Activated T-helper 1 cell treated with anti-CD3 and anti-CD28 coated beads, Interleukin-12 subunit alpha, Interleukin-12 subunit beta, Interleukin-2, Interleukin-4 antibody, amounts not matched to agents 30 ng/mL and 10 ng/mL and 1 ng/mL, durations not matched to agents 14 hours and 24 hours and 36 hours (primary cell): ENCODE measurements at regions not wholly inside any gene's neighbourhood (a gene's known extent, or its start where the extent isn't known, plus 50 kb on each side); places are given as distances from the start of the nearest gene placed in this dataset.

Source experiments
- DNase-seq: peaks from one replicate; pipeline ENCODE4 v3.0.0; 2021; ENCODE audit warnings: low spot score
- H3K27ac Mint-ChIP-seq: one replicate; pipeline ENCODE4 v1.8.0; 2021; ENCODE audit warnings: mild to moderate bottlenecking, mixed read lengths
- H3K27me3 Mint-ChIP-seq: one replicate; pipeline ENCODE4 v1.8.0; 2022; ENCODE audit warnings: mild to moderate bottlenecking, moderate library complexity, mixed read lengths; ENCODE audit not compliant: insufficient read depth
- H3K36me3 Mint-ChIP-seq: one replicate; pipeline ENCODE4 v1.8.0; 2021; ENCODE audit warnings: low read depth, mixed read lengths
- H3K4me1 Mint-ChIP-seq: one replicate; pipeline ENCODE4 v1.8.0; 2021; ENCODE audit warnings: low read depth, mixed read lengths
- H3K4me3 Mint-ChIP-seq: one replicate; pipeline ENCODE4 v1.8.0; 2021; ENCODE audit warnings: mild to moderate bottlenecking, moderate library complexity, mixed read lengths
- H3K9me3 Mint-ChIP-seq: one replicate; pipeline ENCODE4 v1.8.0; 2021; ENCODE audit warnings: mixed read lengths
- intact Hi-C: fragments of 100-400 bp; cut with micrococcal nuclease; formaldehyde crosslinking; loops from one replicate; pipeline ENCODE4 v1.15.1; 2024

DNA sequence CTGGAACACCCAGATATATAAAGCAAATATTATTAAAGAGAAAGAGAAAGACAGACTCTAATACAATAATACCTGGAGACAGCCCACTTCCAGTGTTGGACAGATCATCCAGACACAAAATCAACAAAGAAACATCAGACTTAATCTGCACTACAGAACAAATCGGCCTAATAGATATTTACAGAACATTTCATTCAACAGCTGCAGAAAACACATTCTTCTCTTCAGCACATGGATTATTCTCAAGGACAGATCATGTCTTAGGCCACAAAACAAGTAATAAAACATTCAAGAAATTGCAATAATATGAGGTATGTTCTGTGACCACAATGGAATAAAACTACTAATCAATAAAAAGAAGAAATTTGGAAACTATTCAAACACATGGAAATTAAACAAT, 398.3 kb upstream of the DUSP10 start:
- H3K9me3 Mint-ChIP-seq, result peaks cover 9% of the 10 kb centered on the region
- H3K36me3 Mint-ChIP-seq, result no peaks in the 10 kb centered on the region
- no peak overlapping the region for H3K4me3 Mint-ChIP-seq
- no peaks in the 10 kb centered on the region for H3K4me1 Mint-ChIP-seq
- intact Hi-C loops, result no loop called here
- H3K27ac Mint-ChIP-seq, result no peak overlapping the region
- H3K27me3 Mint-ChIP-seq, result peaks cover 2% of the 10 kb centered on the region
- DNase-seq, result no peak

DNA sequence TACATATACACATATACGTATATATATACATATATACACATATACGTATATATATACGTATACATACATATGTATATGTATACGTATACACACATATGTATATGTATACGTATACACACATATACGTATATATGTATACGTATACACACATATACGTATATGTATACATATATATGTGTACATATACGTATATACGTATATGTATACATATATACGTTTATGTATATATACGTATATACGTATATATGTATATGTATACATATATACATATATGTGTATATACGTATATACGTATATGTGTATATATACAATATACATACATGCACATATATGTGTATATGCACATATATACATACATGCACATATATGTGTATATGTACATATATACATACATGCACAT, 396.2 kb upstream of the DUSP10 start:
- peaks cover 18% of the 10 kb centered on the region for H3K9me3 Mint-ChIP-seq
- peaks cover 2% of the 10 kb centered on the region for H3K27me3 Mint-ChIP-seq
- H3K27ac Mint-ChIP-seq, result no peak overlapping the region
- no peak for DNase-seq
- no peak overlapping the region for H3K4me3 Mint-ChIP-seq
- H3K36me3 Mint-ChIP-seq, result no peaks in the 10 kb centered on the region
- intact Hi-C loops, result no loop called here
- no peaks in the 10 kb centered on the region for H3K4me1 Mint-ChIP-seq

DNA sequence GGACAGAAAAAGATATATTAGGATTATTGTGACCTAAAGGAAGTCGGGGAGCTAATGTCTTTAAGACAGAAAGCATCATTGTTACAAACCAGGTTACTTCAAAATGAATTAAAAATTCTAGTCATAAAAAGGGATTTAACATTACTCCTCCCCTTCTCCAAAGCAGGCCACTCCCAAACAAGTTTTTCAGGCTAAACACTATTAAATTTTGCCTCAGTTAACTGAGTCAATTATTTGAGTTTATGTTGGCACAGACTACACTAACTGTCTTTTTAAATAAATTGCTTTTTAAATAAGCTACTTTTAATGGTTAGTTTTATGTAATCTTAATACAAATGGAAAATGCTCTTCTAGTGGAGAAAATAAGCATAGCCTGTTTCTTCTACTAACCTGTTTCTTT, 395.0 kb upstream of the DUSP10 start:
- DNase-seq, result no peak
- H3K27ac Mint-ChIP-seq, result no peak overlapping the region
- intact Hi-C loops, result no loop called here
- no peaks in the 10 kb centered on the region for H3K4me1 Mint-ChIP-seq
- no peaks in the 10 kb centered on the region for H3K36me3 Mint-ChIP-seq
- H3K9me3 Mint-ChIP-seq, result peaks cover 18% of the 10 kb centered on the region
- peaks cover 2% of the 10 kb centered on the region for H3K27me3 Mint-ChIP-seq
- no peak overlapping the region for H3K4me3 Mint-ChIP-seq

DNA sequence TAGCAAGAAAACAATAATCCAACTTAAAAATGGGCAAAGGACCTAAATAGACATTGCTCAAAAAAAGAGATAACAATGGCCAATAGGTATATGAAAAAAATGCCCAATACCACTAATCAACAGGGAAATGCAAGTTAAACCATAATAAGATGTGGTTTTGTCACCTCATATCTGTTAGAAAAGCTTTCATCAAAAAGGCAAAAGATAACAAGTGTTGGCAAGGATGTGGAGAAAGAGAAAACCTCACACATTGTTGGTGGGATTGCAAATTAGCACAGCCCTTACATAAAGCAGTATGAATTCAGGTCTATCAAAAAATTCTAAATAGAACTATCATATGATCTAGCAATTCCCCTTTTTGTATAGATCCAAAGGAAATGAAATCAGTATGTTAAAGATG, 387.2 kb upstream of the DUSP10 start:
- Mint-ChIP-seq H3K27ac (no peak overlapping the region), H3K4me3 (no peak overlapping the region), H3K4me1 (no peaks in the 10 kb centered on the region), H3K36me3 (no peaks in the 10 kb centered on the region), H3K27me3 (peaks cover 7% of the 10 kb centered on the region), H3K9me3 (peaks cover 4% of the 10 kb centered on the region)
- intact Hi-C loops, result no loop called here
- no peak for DNase-seq

DNA sequence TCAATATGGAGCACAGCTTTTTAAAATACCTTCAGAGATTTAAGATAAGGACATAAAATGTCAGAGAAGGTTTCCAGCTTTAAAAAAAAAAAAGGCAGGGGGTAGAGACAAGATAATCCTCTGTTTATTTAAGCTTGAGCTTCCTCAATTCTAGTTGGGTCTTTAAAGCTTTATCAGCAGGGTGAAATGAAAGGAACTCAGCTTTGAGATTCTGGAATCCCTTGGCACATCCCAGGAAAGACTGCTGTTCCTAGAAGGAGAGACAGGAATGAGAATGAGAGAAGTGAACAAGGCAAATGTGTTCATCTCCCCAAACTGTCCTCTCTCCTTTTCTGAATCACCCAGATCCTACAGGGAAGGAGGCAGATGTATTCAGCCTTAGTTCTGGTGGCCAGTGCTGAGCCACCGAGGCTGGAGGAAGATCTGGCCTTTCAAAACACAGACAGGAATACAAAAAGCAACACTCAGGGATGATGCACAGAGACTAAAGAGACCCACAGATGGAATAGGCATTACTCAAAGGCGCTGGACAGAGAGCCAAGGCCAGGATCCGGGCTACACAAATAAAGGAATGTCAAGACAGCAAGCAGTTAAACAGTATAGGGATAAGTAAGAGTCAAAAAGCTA, 385.8 kb upstream of the DUSP10 start:
- intact Hi-C loops, result no loop called here
- no peaks in the 10 kb centered on the region for H3K4me1 Mint-ChIP-seq
- H3K36me3 Mint-ChIP-seq, result no peaks in the 10 kb centered on the region

DNA sequence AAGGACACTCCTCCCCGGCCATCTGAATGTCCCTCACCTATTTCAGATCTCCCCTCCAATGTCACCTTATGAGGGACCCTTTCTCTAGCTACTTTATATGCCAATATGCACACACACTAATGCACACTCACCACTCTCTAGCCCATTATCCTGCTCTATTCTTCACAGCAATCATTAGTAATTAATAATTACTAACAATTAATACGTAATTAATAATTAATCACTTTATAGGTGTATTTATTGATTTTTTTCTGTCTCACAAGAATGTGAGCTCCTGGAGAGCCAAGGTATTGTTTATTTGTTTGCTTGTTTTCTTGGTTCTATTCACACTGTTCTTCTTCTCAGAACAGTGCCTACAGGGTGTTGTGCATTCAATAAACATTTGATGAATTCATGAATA, 385.2 kb upstream of the DUSP10 start:
- DNase-seq, result no peak
- no peaks in the 10 kb centered on the region for H3K4me1 Mint-ChIP-seq
- intact Hi-C loops, result no loop called here
- H3K4me3 Mint-ChIP-seq, result no peak overlapping the region
- no peaks in the 10 kb centered on the region for H3K9me3 Mint-ChIP-seq
- H3K27ac Mint-ChIP-seq, result no peak overlapping the region
- H3K36me3 Mint-ChIP-seq, result no peaks in the 10 kb centered on the region
- H3K27me3 Mint-ChIP-seq, result peaks cover 7% of the 10 kb centered on the region

More for the DNA sequence above, 385.8 kb upstream of the DUSP10 start:
- DNase-seq, result no peak
- Mint-ChIP-seq H3K9me3 (no peaks in the 10 kb centered on the region), H3K27me3 (peaks cover 7% of the 10 kb centered on the region), H3K4me3 (no peak overlapping the region), H3K27ac (no peak overlapping the region)

DNA sequence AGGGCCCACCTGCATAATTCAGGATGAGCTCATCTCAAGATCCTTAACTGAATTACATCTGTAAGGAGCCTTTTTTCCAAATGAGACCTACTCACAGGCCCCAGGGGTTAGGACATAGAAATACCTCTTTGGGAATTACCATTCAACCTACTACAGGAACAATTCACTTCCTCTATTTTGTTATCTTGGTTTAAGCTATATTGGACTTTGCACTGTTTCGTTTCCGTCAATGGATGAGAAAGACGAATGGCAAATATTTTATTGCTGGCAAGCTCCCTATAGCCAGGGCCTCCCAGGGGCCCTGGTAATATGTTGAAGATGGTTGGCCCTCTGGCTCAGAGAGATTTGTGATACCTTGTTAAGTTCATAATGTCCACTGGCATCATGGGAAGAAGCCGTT, 384.2 kb upstream of the DUSP10 start:
- Mint-ChIP-seq H3K4me1 (no peaks in the 10 kb centered on the region), H3K36me3 (no peaks in the 10 kb centered on the region), H3K27ac (no peak overlapping the region), H3K27me3 (peaks cover 6% of the 10 kb centered on the region), H3K4me3 (no peak overlapping the region), H3K9me3 (no peaks in the 10 kb centered on the region)
- intact Hi-C loops, result no loop called here
- DNase-seq, result no peak

DNA sequence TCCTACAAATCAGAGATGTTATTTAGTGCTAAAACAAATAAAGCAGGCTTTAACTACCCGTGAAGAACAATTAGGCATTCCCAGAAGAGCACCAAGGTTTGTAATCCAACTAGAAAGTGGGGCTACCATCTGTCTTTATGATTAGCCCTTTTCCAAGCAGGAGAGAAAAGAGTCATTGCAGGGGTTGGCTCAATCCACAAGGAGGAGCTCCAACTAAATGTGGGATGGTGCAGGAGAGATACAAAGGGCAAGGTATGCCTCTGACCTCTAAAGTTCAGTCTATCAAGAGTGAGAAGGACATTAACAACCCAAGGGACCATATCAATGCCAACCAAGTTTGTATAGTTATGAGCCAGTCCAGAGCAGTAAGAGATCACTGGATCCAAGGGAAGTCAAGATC, 382.7 kb upstream of the DUSP10 start:
- intact Hi-C loops, result no loop called here
- no peaks in the 10 kb centered on the region for H3K36me3 Mint-ChIP-seq
- no peak for DNase-seq

DNA sequence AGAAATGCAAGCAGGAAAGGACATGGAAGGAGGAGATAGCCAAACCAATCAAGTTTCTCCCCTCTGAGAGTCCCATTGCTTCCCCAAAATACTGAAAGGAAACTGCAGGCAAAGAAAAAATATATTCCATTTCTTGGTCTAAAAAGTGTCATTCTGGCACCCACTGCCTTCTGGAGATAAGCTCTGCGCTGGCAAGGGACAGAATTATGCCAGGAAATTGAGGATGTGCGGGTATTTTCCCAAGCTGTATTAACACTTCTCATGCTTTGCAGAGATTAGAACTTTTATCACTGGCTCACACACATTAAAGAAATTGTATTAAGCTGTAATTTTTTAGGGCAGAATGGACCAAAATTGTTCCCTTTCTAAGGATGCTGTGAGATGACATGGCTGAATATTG, 381.2 kb upstream of the DUSP10 start:
- no peak overlapping the region for H3K27ac Mint-ChIP-seq
- no peaks in the 10 kb centered on the region for H3K9me3 Mint-ChIP-seq
- no peaks in the 10 kb centered on the region for H3K36me3 Mint-ChIP-seq
- peaks cover 2% of the 10 kb centered on the region for H3K27me3 Mint-ChIP-seq
- no peak for DNase-seq
- H3K4me3 Mint-ChIP-seq, result no peak overlapping the region
- H3K4me1 Mint-ChIP-seq, result no peaks in the 10 kb centered on the region
- intact Hi-C loops, result no loop called here

More for the DNA sequence above, 382.7 kb upstream of the DUSP10 start:
- Mint-ChIP-seq H3K27me3 (peaks cover 2% of the 10 kb centered on the region), H3K27ac (no peak overlapping the region), H3K4me1 (no peaks in the 10 kb centered on the region), H3K9me3 (no peaks in the 10 kb centered on the region), H3K4me3 (no peak overlapping the region)

DNA sequence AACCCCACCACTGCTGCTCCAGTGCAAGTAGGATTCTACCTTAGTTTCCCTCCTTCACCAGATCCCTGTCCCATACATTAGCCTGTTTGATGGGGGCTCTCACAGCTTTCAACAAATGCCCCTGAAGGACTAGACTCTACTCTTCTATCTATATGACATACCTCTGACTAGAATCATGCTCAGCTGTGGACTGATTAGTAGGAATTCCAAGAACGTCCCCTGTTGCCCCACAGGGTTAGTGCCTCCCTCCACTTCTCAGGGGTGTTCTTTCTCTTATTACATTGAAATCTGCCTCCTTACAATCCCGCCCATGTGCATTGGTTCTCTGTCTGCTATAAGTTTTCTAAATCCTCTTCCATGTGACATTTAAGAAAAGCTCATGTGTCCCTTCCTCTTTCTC, 375.9 kb upstream of the DUSP10 start:
- Mint-ChIP-seq H3K36me3 (no peaks in the 10 kb centered on the region), H3K4me3 (no peak overlapping the region), H3K9me3 (no peaks in the 10 kb centered on the region), H3K27me3 (peaks cover 2% of the 10 kb centered on the region), H3K27ac (no peak overlapping the region), H3K4me1 (no peaks in the 10 kb centered on the region)
- DNase-seq, result no peak
- intact Hi-C loops, result no loop called here

DNA sequence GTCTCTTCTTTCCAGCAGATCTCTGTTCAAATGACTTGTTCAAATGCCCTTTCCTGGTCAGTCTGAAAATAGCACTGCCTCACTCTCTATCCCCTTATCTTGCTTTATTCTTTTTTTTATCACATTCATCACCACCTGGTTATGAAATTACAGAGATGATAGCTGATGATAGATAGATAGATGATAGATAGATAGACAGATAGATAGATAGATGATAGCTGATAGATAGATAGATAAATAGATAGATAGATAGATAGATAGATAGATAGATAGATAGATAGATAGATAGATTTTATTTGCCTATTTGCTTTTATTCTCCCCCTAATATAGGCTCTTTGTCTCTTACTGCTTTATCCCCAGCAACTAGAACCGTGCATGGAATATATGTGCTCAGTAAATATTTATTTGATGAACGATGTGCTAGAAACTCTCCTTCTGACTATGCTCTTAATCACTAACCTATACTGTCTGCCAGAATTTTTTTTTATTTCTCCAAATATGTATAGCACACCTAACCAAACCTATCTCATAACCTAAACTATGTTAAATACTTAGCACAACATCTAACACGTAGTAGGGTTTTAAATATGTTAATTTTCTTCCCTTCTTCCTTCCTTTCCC, 372.8 kb upstream of the DUSP10 start:
- intact Hi-C loops, result no loop called here
- no peaks in the 10 kb centered on the region for H3K4me1 Mint-ChIP-seq

DNA sequence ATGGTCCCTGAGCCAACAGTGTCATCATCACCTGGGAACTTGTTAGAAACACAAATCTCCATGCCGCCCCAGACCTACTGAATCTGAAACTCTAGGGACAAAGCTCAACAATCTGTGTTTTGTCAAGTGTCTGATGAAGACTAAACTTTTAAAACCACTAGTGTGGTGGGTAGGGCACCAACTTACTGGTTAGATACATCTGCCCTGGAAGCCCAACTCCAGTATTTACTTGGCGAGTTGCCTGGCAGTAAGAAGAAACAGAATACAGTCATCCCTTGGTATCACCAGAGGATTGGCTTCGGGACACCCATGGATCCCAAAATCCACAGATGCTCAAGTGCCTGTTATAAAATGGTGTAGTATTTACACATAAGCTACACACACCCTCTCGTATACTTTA, 367.9 kb upstream of the DUSP10 start:
- DNase-seq, result no peak
- H3K9me3 Mint-ChIP-seq, result no peaks in the 10 kb centered on the region
- no peak overlapping the region for H3K4me3 Mint-ChIP-seq
- H3K36me3 Mint-ChIP-seq, result no peaks in the 10 kb centered on the region
- H3K4me1 Mint-ChIP-seq, result no peaks in the 10 kb centered on the region
- H3K27ac Mint-ChIP-seq, result no peak overlapping the region
- intact Hi-C loops, result no loop called here
- H3K27me3 Mint-ChIP-seq, result peaks cover 2% of the 10 kb centered on the region

More for the DNA sequence above, 372.8 kb upstream of the DUSP10 start:
- H3K27me3 Mint-ChIP-seq, result peaks cover 3% of the 10 kb centered on the region
- H3K9me3 Mint-ChIP-seq, result no peaks in the 10 kb centered on the region
- DNase-seq, result no peak
- no peaks in the 10 kb centered on the region for H3K36me3 Mint-ChIP-seq
- H3K27ac Mint-ChIP-seq, result no peak overlapping the region
- H3K4me3 Mint-ChIP-seq, result no peak overlapping the region

DNA sequence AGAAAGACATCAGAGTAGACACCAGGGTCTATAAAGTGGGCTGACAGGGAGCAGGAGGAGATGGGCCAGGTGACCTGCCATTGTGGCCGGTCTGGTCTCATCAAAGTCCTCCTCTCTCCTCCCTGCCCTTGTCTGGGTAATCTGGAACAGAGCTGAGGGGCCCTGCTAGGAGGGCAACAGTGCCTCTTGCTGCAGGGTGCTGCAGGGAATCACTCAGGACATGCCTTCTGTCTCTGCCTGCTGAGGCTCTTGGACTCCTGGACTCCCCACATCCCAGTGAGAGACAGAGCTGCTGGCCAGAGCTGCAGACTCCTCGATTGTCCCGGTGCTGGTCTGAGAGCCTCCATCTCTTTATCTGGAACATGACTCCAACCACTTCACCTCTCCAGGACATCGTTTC, 366.1 kb upstream of the DUSP10 start:
- H3K27ac Mint-ChIP-seq, result no peak overlapping the region
- no peaks in the 10 kb centered on the region for H3K9me3 Mint-ChIP-seq
- no peaks in the 10 kb centered on the region for H3K36me3 Mint-ChIP-seq
- intact Hi-C loops, result no loop called here
- peaks cover 2% of the 10 kb centered on the region for H3K27me3 Mint-ChIP-seq
- H3K4me3 Mint-ChIP-seq, result no peak overlapping the region
- DNase-seq, result no peak
- no peaks in the 10 kb centered on the region for H3K4me1 Mint-ChIP-seq

DNA sequence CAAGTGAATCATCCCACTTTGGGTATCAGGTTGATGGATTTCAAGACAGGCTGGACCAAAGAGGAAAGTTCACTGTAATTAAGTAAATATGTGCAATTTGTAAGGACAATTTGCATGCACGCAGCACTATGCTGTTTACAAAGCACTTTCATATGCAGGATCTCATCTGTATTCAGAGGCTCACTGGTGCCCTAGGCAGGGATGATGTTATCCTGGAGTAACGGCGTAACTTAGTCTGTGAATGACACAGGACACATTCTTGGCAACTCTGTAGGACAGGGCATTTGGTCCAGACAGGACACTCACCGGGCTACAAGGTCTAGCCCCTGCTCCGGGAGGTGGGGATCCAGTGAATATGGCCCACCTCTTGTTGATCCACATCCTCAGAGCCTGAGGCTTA, 365.4 kb upstream of the DUSP10 start:
- peaks cover 2% of the 10 kb centered on the region for H3K27me3 Mint-ChIP-seq
- H3K4me3 Mint-ChIP-seq, result no peak overlapping the region
- intact Hi-C loops, result no loop called here
- H3K4me1 Mint-ChIP-seq, result no peaks in the 10 kb centered on the region
- no peak overlapping the region for H3K27ac Mint-ChIP-seq
- no peaks in the 10 kb centered on the region for H3K36me3 Mint-ChIP-seq
- DNase-seq, result no peak
- H3K9me3 Mint-ChIP-seq, result no peaks in the 10 kb centered on the region
